B cell (primary cell): ENCODE measurements at regions not wholly inside any gene's neighbourhood (a gene's known extent, or its start where the extent isn't known, plus 50 kb on each side); places are given as distances from the start of the nearest gene placed in this dataset.

Experiments
- ATAC-seq: fragments of 200-7000 bp; cut with Tn5 transposase; one replicate; pipeline ENCODE4 v1.10.0; 2021; ENCODE audit warnings: low read depth, mild to moderate bottlenecking, moderate number of reproducible peaks, moderate library complexity
- CTCF ChIA-PET: fragments of 350-600 bp; sonication (Branson Sonifier 250); formaldehyde crosslinking; loops from one replicate; lab custom pipeline; 2021; ENCODE audit warnings: antibody characterized with exemption, inconsistent platforms; lab: Charles Lee
- POLR2A ChIA-PET: fragments of 350-600 bp; sonication (Branson Sonifier 250); formaldehyde crosslinking; loops from one replicate; lab custom pipeline; 2021; ENCODE audit warnings: antibody characterized with exemption; lab: Charles Lee
- DNase-seq: peaks from one replicate; pipeline ENCODE4 v3.0.0; 2013
- H2AFZ ChIP-seq: 2 replicates; pipeline ENCODE4 v1.6.1; 2012; ENCODE audit warnings: mild to moderate bottlenecking, low read depth, low read length; ENCODE audit not compliant: insufficient read depth, poor library complexity, severe bottlenecking
- H3K27ac ChIP-seq, 2 donors: 1 replicate in 1 of 2; 2 replicates in 1 of 2; pipeline ENCODE4 v1.5.1; 2012 to 2013; ENCODE audit warnings: low read length in 2 of 2, mild to moderate bottlenecking in 2 of 2, moderate library complexity in 1 of 2
- H3K27me3 ChIP-seq, 4 experiments: fragments of 200-600 bp in 1 of 4; sonication (generic) in 1 of 4; replicated peaks in 1 of 4; 1 replicate in 2 of 4; 2 replicates in 2 of 4; pipeline versions ENCODE4 v1.6.1 to v1.7.0; 2013 to 2016; ENCODE audit warnings: low read length in 3 of 4, mild to moderate bottlenecking in 2 of 4, mixed read lengths in 1 of 4, moderate library complexity in 1 of 4; ENCODE audit not compliant: insufficient read depth in 4 of 4, control insufficient read depth in 3 of 4; ENCODE audit errors: control extremely low read depth in 1 of 4
- H3K36me3 ChIP-seq, 2 experiments: replicated peaks in 1 of 2; 1 replicate in 1 of 2; 2 replicates in 1 of 2; pipeline versions ENCODE4 v1.6.1 to v1.7.1; 2013; ENCODE audit warnings: low read length in 1 of 2; ENCODE audit not compliant: insufficient read depth in 2 of 2, control insufficient read depth in 1 of 2; ENCODE audit errors: control extremely low read depth in 1 of 2, extremely low read depth in 1 of 2
- H3K4me1 ChIP-seq, 2 donors: fragments of 200-600 bp in 1 of 2; sonication (generic) in 1 of 2; 1 replicate in 1 of 2; 2 replicates in 1 of 2; pipeline versions ENCODE4 v1.5.1 to v1.6.1; 2013 to 2017; ENCODE audit warnings: low read length in 2 of 2; ENCODE audit not compliant: control insufficient read depth in 2 of 2, insufficient read depth in 2 of 2
- H3K4me2 ChIP-seq: replicated peaks from 2 replicates; pipeline ENCODE3; 2012; ENCODE audit warnings: mild to moderate bottlenecking, low read depth, low read length; ENCODE audit not compliant: poor library complexity, severe bottlenecking
- H3K4me3 ChIP-seq, 5 experiments: fragments of 200-600 bp in 1 of 5; sonication (generic) in 1 of 5; 1 replicate in 3 of 5; 2 replicates in 2 of 5; pipeline versions ENCODE4 v1.5.1 to v1.7.0; 2011 to 2016; ENCODE audit warnings: low read length in 4 of 5, mild to moderate bottlenecking in 4 of 5, low read depth in 2 of 5, control low read depth in 1 of 5, moderate library complexity in 1 of 5; ENCODE audit not compliant: insufficient read depth in 1 of 5; ENCODE audit errors: control extremely low read depth in 1 of 5, extremely low read depth in 1 of 5
- H3K79me2 ChIP-seq: fragments of 200-600 bp; sonication (generic); one replicate; pipeline ENCODE4 v1.6.0; 2016; ENCODE audit warnings: low read length; ENCODE audit not compliant: control insufficient read depth, insufficient read depth
- H3K9ac ChIP-seq: fragments of 200-600 bp; sonication (generic); 2 replicates; pipeline ENCODE4 v1.6.1; 2017; ENCODE audit warnings: mild to moderate bottlenecking, low read length, moderate library complexity
- H3K9me3 ChIP-seq, 3 donors: one replicate each; pipeline versions ENCODE4 v1.6.1 to v1.7.1; 2013; ENCODE audit warnings: low read length in 2 of 3; ENCODE audit not compliant: control insufficient read depth in 2 of 3, insufficient read depth in 1 of 3; ENCODE audit errors: control extremely low read depth in 1 of 3
- H4K20me1 ChIP-seq: 2 replicates; pipeline ENCODE4 v1.6.0; 2012; ENCODE audit warnings: mild to moderate bottlenecking, low read length; ENCODE audit not compliant: insufficient read depth, control insufficient read depth, poor library complexity, severe bottlenecking
- H3K27ac Mint-ChIP-seq: one replicate; pipeline ENCODE4 v1.8.0; 2021; ENCODE audit warnings: mixed read lengths
- H3K27me3 Mint-ChIP-seq: one replicate; pipeline ENCODE4 v1.8.0; 2021; ENCODE audit warnings: mixed read lengths
- H3K4me1 Mint-ChIP-seq: one replicate; pipeline ENCODE4 v1.8.0; 2021; ENCODE audit warnings: mixed read lengths
- H3K4me3 Mint-ChIP-seq: one replicate; pipeline ENCODE4 v1.8.0; 2021; ENCODE audit warnings: mixed read lengths
- H3K9me3 Mint-ChIP-seq: one replicate; pipeline ENCODE4 v1.8.0; 2022; ENCODE audit warnings: mixed read lengths; ENCODE audit not compliant: insufficient read depth
- EZH2 ChIP-seq: IDR thresholded peaks from 2 replicates; pipeline ENCODE4 v1.6.1; 2012; ENCODE audit warnings: borderline replicate concordance, low read depth, mild to moderate bottlenecking, moderate library complexity, low read length; ENCODE audit not compliant: insufficient read depth, poor library complexity, severe bottlenecking
- WGBS: methylation state at CpG from one replicate; pipeline ENCODE4 v1.1.5; 2013; ENCODE audit warnings: missing lambda C conversion rate; ENCODE audit not compliant: insufficient coverage; 5-methylcytosine and 5-hydroxymethylcytosine counted together
- intact Hi-C: fragments of 100-400 bp; cut with micrococcal nuclease; formaldehyde crosslinking; loops from one replicate; pipeline ENCODE4 v1.10.0; 2022
- TF ChIP-seq, protein P1 (sequence below): fragments of 200-600 bp; IDR thresholded peaks from one replicate; pipeline ENCODE4 v1.8.0; 2022; ENCODE audit warnings: antibody characterized with exemption, mild to moderate bottlenecking

GRCh38 chr2:212727751-212728150 lies 189.1 kb upstream of the ERBB4 start:
- TF ChIP-seq, protein P1, sequence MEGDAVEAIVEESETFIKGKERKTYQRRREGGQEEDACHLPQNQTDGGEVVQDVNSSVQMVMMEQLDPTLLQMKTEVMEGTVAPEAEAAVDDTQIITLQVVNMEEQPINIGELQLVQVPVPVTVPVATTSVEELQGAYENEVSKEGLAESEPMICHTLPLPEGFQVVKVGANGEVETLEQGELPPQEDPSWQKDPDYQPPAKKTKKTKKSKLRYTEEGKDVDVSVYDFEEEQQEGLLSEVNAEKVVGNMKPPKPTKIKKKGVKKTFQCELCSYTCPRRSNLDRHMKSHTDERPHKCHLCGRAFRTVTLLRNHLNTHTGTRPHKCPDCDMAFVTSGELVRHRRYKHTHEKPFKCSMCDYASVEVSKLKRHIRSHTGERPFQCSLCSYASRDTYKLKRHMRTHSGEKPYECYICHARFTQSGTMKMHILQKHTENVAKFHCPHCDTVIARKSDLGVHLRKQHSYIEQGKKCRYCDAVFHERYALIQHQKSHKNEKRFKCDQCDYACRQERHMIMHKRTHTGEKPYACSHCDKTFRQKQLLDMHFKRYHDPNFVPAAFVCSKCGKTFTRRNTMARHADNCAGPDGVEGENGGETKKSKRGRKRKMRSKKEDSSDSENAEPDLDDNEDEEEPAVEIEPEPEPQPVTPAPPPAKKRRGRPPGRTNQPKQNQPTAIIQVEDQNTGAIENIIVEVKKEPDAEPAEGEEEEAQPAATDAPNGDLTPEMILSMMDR, result no peak
- no peak for TF ChIP-seq EZH2
- Histone ChIP-seq H3K36me3 (no peaks in the 10 kb centered on the region), H3K27me3 (peaks cover 0 to 3% (median 0%) of the 10 kb centered on the region in 4 experiments), H3K9ac (no peak overlapping the region), H3K4me1 (no peaks in the 10 kb centered on the region), H2AFZ (no peak overlapping the region), H3K79me2 (no peaks in the 10 kb centered on the region), H4K20me1 (no peaks in the 10 kb centered on the region), H3K27ac (no peak overlapping the region), H3K4me3 (no peak overlapping the region), H3K9me3 (no peaks in the 10 kb centered on the region), H3K4me2 (no peak overlapping the region)
- no CpG with 5 or more reads among the region's 3 CpGs for WGBS
- Mint-ChIP-seq H3K27me3 (no peaks in the 10 kb centered on the region), H3K27ac (no peak overlapping the region), H3K4me1 (no peaks in the 10 kb centered on the region), H3K4me3 (no peak overlapping the region), H3K9me3 (no peaks in the 10 kb centered on the region)
- intact Hi-C loops, result no loop called here
- ATAC-seq, result no peak
- DNase-seq, result no peak
- POLR2A ChIA-PET, result no interaction called here
- CTCF ChIA-PET, result no interaction called here

- no peak overlapping the region for H3K4me3 Mint-ChIP-seq
- Histone ChIP-seq H3K4me3 (no peak overlapping the region), H3K27me3 (peaks cover 0 to 3% (median 0%) of the 10 kb centered on the region in 4 experiments), H3K9ac (no peak overlapping the region), H3K9me3 (no peaks in the 10 kb centered on the region), H3K4me2 (no peak overlapping the region), H3K27ac (no peak overlapping the region), H3K4me1 (no peaks in the 10 kb centered on the region), H3K36me3 (no peaks in the 10 kb centered on the region), H3K79me2 (no peaks in the 10 kb centered on the region), H4K20me1 (no peaks in the 10 kb centered on the region), H2AFZ (no peak overlapping the region)
- H3K27me3 Mint-ChIP-seq, result no peaks in the 10 kb centered on the region
- no peaks in the 10 kb centered on the region for H3K4me1 Mint-ChIP-seq
- ATAC-seq, result no peak
- POLR2A ChIA-PET, result no interaction called here
- no peaks in the 10 kb centered on the region for H3K9me3 Mint-ChIP-seq
- intact Hi-C loops, result no loop called here
- WGBS, result 77% methylated on average over 2 of the region's 2 CpGs
- H3K27ac Mint-ChIP-seq, result no peak overlapping the region
- CTCF ChIA-PET, result no interaction called here
- TF ChIP-seq EZH2, result no peak
- TF ChIP-seq, protein P1, result no peak
- DNase-seq, result no peak
Observed at GRCh38 chr2:212726403-212726802, 187.8 kb upstream of the ERBB4 start.
